HEK293 (cell line): ENCODE measurements at regions not wholly inside any gene's neighbourhood (a gene's known extent, or its start where the extent isn't known, plus 50 kb on each side); places are given as distances from the start of the nearest gene placed in this dataset.

Source experiments
- GLI2 ChIP-seq: fragments of 450-650 bp; formaldehyde crosslinking; IDR thresholded peaks from 2 replicates; pipeline ENCODE4; 2017; ENCODE audit warnings: missing biosample characterization, missing genetic modification characterization, low read depth, borderline replicate concordance
- MZF1 ChIP-seq: fragments of 450-650 bp; formaldehyde crosslinking; IDR thresholded peaks from 2 replicates; pipeline ENCODE4 v1.5.1; 2017; ENCODE audit warnings: missing biosample characterization, missing genetic modification characterization, borderline replicate concordance
- SP3 ChIP-seq: fragments of 450-650 bp; formaldehyde crosslinking; IDR thresholded peaks from 2 replicates; pipeline ENCODE4 v1.5.1; 2016; ENCODE audit warnings: missing biosample characterization, missing genetic modification characterization
- ZBTB7A ChIP-seq: fragments of 450-650 bp; formaldehyde crosslinking; IDR thresholded peaks from 2 replicates; pipeline ENCODE4 v1.5.1; 2016; ENCODE audit warnings: low read depth, missing biosample characterization, missing genetic modification characterization
- ZNF132 ChIP-seq: fragments of 450-650 bp; formaldehyde crosslinking; IDR thresholded peaks from 2 replicates; pipeline ENCODE4 v1.5.1; 2017; ENCODE audit warnings: missing biosample characterization, missing genetic modification characterization, borderline replicate concordance
- ZNF2 ChIP-seq: fragments of 450-650 bp; formaldehyde crosslinking; IDR thresholded peaks from 2 replicates; pipeline ENCODE4 v1.5.1; 2016; ENCODE audit warnings: missing biosample characterization, missing genetic modification characterization
- ZNF560 ChIP-seq: fragments of 450-650 bp; formaldehyde crosslinking; IDR thresholded peaks from 2 replicates; pipeline ENCODE4 v1.5.1; 2017; ENCODE audit warnings: missing biosample characterization, missing genetic modification characterization, borderline replicate concordance
- ZNF600 ChIP-seq: fragments of 450-650 bp; formaldehyde crosslinking; IDR thresholded peaks from 2 replicates; pipeline ENCODE4 v1.5.1; 2016; ENCODE audit warnings: missing biosample characterization, missing genetic modification characterization
- TF ChIP-seq, protein P1 (sequence below): fragments of 450-650 bp; formaldehyde crosslinking; IDR thresholded peaks from 2 replicates; pipeline ENCODE4 v1.5.1; 2017; ENCODE audit warnings: missing biosample characterization, missing genetic modification characterization
- TF ChIP-seq, protein P2 (sequence below): fragments of 450-650 bp; formaldehyde crosslinking; IDR thresholded peaks from 2 replicates; pipeline ENCODE4 v1.5.1; 2016; ENCODE audit warnings: missing biosample characterization, missing genetic modification characterization
- TF ChIP-seq, protein P3 (sequence below): fragments of 450-650 bp; IDR thresholded peaks from 2 replicates; pipeline ENCODE4 v1.5.1; 2018; ENCODE audit warnings: missing biosample characterization, mild to moderate bottlenecking, missing genetic modification characterization
- TF ChIP-seq, protein P4 (sequence below): fragments of 450-650 bp; formaldehyde crosslinking; IDR thresholded peaks from 2 replicates; pipeline ENCODE4 v1.5.1; 2016; ENCODE audit warnings: missing biosample characterization, missing genetic modification characterization

DNA sequence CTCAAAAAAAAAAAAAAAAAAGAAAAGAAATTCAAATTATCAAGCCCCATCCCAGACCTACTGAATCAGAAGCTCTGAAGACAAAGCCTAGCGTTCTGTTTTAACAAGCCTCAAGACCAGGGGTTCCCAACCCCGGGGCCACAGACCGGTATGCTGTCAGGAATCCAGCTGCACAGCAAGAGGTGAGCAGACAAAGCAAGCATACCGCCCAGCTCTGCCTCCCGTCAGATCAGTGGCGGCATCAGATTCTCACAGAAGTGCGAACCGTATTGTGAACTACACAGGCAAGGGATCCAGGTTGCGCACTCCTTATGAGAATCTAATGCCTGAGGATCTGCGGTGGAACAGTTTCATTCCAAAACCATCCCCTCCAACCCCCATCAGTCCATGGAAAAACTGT, 57.8 kb upstream of the RASAL2 start:
- TF ChIP-seq, protein P1, sequence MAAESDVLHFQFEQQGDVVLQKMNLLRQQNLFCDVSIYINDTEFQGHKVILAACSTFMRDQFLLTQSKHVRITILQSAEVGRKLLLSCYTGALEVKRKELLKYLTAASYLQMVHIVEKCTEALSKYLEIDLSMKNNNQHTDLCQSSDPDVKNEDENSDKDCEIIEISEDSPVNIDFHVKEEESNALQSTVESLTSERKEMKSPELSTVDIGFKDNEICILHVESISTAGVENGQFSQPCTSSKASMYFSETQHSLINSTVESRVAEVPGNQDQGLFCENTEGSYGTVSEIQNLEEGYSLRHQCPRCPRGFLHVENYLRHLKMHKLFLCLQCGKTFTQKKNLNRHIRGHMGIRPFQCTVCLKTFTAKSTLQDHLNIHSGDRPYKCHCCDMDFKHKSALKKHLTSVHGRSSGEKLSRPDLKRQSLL (tag by site-specific recombination): no peak
- TF ChIP-seq ZNF560 (tag by site-specific recombination): no peak
- TF ChIP-seq ZNF132 (tag by site-specific recombination): no peak
- TF ChIP-seq, protein P2, sequence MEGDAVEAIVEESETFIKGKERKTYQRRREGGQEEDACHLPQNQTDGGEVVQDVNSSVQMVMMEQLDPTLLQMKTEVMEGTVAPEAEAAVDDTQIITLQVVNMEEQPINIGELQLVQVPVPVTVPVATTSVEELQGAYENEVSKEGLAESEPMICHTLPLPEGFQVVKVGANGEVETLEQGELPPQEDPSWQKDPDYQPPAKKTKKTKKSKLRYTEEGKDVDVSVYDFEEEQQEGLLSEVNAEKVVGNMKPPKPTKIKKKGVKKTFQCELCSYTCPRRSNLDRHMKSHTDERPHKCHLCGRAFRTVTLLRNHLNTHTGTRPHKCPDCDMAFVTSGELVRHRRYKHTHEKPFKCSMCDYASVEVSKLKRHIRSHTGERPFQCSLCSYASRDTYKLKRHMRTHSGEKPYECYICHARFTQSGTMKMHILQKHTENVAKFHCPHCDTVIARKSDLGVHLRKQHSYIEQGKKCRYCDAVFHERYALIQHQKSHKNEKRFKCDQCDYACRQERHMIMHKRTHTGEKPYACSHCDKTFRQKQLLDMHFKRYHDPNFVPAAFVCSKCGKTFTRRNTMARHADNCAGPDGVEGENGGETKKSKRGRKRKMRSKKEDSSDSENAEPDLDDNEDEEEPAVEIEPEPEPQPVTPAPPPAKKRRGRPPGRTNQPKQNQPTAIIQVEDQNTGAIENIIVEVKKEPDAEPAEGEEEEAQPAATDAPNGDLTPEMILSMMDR (tag by site-specific recombination): no peak
- TF ChIP-seq MZF1 (tag by site-specific recombination): no peak
- no peak for TF ChIP-seq GLI2
- no peak for TF ChIP-seq SP3 (tag by site-specific recombination)
- TF ChIP-seq ZNF600: no peak
- TF ChIP-seq, protein P3, sequence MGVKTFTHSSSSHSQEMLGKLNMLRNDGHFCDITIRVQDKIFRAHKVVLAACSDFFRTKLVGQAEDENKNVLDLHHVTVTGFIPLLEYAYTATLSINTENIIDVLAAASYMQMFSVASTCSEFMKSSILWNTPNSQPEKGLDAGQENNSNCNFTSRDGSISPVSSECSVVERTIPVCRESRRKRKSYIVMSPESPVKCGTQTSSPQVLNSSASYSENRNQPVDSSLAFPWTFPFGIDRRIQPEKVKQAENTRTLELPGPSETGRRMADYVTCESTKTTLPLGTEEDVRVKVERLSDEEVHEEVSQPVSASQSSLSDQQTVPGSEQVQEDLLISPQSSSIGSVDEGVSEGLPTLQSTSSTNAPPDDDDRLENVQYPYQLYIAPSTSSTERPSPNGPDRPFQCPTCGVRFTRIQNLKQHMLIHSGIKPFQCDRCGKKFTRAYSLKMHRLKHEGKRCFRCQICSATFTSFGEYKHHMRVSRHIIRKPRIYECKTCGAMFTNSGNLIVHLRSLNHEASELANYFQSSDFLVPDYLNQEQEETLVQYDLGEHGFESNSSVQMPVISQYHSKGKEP (tag by site-specific recombination): no peak
- TF ChIP-seq ZBTB7A (tag by site-specific recombination): no peak
- TF ChIP-seq ZNF2 (tag by site-specific recombination): no peak
- TF ChIP-seq, protein P4, sequence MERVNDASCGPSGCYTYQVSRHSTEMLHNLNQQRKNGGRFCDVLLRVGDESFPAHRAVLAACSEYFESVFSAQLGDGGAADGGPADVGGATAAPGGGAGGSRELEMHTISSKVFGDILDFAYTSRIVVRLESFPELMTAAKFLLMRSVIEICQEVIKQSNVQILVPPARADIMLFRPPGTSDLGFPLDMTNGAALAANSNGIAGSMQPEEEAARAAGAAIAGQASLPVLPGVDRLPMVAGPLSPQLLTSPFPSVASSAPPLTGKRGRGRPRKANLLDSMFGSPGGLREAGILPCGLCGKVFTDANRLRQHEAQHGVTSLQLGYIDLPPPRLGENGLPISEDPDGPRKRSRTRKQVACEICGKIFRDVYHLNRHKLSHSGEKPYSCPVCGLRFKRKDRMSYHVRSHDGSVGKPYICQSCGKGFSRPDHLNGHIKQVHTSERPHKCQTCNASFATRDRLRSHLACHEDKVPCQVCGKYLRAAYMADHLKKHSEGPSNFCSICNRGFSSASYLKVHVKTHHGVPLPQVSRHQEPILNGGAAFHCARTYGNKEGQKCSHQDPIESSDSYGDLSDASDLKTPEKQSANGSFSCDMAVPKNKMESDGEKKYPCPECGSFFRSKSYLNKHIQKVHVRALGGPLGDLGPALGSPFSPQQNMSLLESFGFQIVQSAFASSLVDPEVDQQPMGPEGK (tag by site-specific recombination): no peak
